GM19468 (cell line): ENCODE measurements at regions not wholly inside any gene's neighbourhood (a gene's known extent, or its start where the extent isn't known, plus 50 kb on each side); places are given as distances from the start of the nearest gene placed in this dataset.
"Not testable (repeated sequence)": the region's sequence is repeated elsewhere in the genome, so short reads cannot be mapped to it uniquely, and the experiment has no call there.

ENCODE experiments used
- ATAC-seq: cut with Tn5 transposase; IDR thresholded peaks from one replicate; pipeline ENCODE4 v1.9.1; 2021; ENCODE audit warnings: mild to moderate bottlenecking, moderate library complexity, moderate number of reproducible peaks; ENCODE audit not compliant: unreplicated experiment; ENCODE audit errors: extremely low read depth

- ATAC-seq, result no peak
Measured at GRCh38 chr13:62847520-62847919, 1431.9 kb upstream of the PCDH20 start.

GRCh38 chr13:62846302-62846701 is 1430.7 kb upstream of the PCDH20 start:
- no peak for ATAC-seq

DNA sequence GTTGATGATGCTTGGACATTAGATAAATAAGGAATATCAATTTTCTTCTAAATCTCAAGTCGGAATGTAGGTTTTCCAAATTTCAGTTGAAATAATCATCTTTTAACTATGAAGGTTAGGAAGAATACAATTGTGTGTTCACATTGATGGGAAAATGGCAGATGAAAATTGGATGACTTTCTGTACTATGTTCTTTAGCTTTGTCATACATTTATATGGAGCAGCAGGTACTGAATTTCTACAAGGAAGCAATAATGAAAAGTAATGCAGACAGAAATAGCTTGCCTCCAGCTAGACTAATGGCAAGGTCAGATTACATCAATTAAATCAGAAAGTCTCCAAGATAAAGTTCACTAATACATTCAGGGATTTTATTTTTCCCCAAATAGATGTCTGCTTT is 1423.7 kb upstream of the PCDH20 start:
- ATAC-seq, result no peak

GRCh38 chr13:62838929-62839328 is 1423.3 kb upstream of the PCDH20 start:
- ATAC-seq, result no peak

DNA sequence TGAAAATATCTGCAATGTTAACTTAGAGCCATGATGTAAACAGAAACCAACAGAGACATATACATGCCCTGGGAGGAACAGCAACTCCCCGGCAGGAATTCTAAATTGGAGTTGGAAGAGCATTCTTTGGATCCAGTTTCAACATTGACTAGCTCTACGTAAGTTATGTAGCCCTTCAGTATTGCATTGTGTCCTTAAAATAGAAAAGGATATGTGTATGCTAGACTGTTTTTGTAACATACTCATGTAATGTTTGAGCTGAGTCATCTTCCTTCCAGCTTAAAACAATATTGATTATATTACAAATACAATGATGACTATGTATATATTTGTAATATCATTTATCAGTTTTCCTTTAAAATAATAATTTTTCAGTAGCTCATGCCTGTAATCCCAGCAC is 1422.2 kb upstream of the PCDH20 start:
- no peak for ATAC-seq

DNA sequence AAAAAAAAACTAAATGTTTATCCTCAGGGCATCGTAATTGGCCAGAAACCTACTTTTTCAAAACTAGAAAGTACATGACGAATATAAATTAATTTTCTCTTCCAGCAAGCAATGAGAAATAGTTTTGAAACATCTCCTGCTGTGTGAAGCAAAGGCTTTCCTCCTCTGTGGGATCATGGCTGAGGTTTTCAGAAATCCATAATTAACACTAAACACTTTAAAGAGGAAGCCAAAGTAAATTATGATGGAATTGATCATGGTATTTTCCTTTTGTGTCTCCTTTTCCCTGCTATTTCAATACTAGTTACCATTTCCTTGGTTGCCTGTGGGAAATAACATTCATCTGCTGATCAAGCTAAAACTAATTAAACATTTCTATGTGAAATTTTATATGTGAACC is 1413.8 kb upstream of the PCDH20 start:
- no peak for ATAC-seq

- no peak for ATAC-seq
Measured at GRCh38 chr13:62799931-62800436, 1384.3 kb upstream of the PCDH20 start.

- no peak for ATAC-seq
Measured at GRCh38 chr13:62799038-62799535, 1383.4 kb upstream of the PCDH20 start.

DNA sequence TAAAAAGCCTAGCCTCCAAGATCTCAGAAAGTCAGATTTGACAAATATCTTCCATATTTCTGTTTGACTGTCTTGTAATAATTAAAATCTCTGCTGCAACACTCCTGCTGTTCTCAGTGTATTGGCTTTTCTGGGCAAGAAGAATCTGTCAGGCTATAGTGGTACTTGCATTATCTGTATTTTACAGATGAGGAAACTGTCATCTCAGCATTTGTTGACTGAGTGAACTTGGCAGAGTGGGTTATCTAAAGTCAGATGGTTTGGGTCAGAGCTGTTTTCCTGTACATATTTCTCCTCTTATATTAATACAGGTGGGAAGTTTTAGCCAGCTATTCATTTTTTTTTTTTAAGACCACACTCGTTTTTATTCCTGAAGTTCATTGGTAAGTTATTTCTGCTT is 1378.2 kb upstream of the PCDH20 start:
- ATAC-seq, result no peak

GRCh38 chr13:62781866-62782265 is 1366.2 kb upstream of the PCDH20 start:
- no peak for ATAC-seq

DNA sequence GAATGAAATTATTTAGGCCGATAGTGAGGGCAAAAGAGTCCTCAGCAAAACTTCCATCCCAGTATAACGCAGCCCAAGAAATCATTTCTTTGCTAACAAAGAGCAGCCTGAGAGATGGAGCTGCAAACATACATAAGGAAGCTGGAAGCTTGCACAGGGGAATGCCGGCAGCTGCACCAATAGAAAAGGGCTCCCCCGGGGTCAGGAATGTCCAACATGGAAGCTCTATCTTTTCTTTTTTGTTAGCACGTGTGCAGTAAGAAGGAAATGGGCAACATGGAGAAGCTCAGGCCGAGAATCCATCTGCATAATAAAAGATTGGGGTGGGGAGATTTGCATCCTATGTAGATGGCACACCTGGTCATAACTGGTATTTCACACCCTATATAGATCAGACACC is 1363.5 kb upstream of the PCDH20 start:
- no peak for ATAC-seq

DNA sequence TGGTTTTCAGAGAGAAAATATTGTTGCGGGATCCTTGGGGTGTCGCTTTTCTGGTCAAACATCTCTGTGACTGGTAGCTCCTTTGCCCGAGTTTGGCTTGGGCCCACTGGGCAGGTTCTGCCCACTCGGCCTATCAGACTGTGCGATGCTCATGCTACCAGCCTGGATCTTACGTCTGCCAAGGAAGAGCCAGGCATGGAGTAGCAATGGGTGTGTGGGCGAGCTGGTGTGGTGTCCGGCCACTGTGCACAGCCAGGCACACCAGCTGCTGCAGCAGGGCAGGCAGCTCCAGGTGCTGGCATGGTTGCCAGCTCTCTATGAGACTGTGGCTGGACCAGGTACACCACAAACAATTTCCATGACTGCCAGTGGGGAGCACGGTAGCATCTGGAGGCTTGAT is 1351.8 kb upstream of the PCDH20 start:
- ATAC-seq, result no peak

- ATAC-seq, result no peak
Measured at GRCh38 chr13:62760724-62761123, 1345.1 kb upstream of the PCDH20 start.

GRCh38 chr13:62747629-62748028 is 1332.0 kb upstream of the PCDH20 start:
- no peak for ATAC-seq

DNA sequence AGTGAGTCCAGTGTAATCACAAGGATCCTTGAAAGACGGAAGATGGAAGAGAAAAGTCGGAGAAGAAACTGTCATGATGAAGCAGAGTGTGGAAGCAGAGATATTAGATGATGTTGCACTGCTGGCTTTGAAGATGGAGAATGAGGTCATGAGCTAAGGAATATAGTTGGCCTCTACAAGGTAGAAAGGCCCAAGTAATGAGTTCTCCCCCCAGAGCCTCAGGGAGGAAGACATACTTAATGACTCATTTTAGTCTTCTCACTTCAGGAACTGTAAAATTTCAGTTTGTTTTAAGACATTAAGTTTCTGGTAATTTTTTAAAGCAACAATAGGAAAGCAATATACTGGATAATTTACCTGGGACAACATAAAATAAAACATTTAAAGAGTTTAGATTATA is 1331.5 kb upstream of the PCDH20 start:
- ATAC-seq, result no peak

- not testable (repeated sequence) for ATAC-seq
Measured at GRCh38 chr13:62729746-62730145, 1314.1 kb upstream of the PCDH20 start.

- no peak for ATAC-seq
Measured at GRCh38 chr13:62721893-62722292, 1306.2 kb upstream of the PCDH20 start.

DNA sequence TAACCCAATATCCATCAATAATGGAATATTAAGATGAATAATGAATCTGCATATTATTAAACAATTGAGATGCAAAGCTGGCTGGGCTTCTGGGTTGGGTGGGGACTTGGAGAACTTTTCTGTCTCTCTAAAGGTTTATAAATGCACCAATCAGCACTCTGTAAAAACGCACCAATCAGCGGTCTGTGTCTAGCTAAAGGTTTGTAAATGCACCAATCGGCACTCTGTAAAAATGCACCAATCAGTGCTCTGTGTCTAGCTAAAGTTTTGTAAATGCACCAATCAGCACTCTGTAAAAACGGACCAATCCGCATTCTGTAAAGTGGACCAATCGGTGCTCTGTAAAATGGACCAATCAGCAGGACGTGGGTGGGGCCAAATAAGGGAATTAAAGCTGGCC is 1296.3 kb upstream of the PCDH20 start:
- ATAC-seq, result not testable (repeated sequence)

GRCh38 chr13:62710787-62711186 is 1295.1 kb upstream of the PCDH20 start:
- ATAC-seq, result no peak

DNA sequence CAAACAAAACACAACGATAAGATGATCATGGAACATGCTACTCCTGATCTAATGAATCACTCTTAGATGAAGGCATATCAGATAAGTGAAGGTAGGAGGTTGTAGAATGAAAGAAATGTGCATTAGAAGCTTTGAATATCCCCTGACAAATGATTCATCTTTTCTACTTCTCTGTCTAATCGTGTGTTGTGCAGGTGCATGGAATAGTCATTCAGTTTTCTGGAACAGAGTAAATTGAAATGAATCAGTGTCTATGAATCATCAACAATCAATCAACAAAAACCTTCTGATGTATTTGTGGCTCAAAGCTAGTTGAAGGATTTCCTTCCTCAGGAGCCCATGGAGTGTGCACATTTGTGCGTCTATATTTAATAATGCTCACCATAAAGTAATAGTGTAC is 1290.4 kb upstream of the PCDH20 start:
- ATAC-seq, result no peak

DNA sequence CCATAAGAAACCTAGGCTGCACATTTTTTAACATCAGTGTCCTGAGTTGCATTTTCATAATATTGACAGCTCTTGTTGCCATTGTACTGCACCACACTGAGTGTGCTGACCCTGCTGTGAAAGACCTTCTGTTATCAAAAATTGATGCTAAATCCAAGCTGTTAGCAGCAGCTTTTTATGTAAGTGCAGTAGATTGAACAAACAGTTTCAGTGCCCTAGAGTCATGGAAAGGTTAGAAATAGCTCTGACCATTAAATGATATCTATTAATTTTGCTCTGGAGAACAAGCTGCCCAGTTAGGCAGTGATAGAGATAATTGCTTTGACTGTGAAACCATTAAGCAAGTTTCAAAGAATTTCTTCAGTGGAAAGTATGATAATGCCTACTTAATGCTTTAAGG is 1289.2 kb upstream of the PCDH20 start:
- no peak for ATAC-seq

- no peak for ATAC-seq
Measured at GRCh38 chr13:62702502-62702901, 1286.9 kb upstream of the PCDH20 start.

GRCh38 chr13:62697701-62698100 is 1282.1 kb upstream of the PCDH20 start:
- ATAC-seq, result no peak
